Nephron (organoid): ENCODE measurements at regions not wholly inside any gene's neighbourhood (a gene's known extent, or its start where the extent isn't known, plus 50 kb on each side); places are given as distances from the start of the nearest gene placed in this dataset.

Experiments used
- H3K27ac Mint-ChIP-seq, 3 experiments: 2 replicates each; pipeline ENCODE4 v1.8.0; 2020; ENCODE audit warnings: mixed read lengths in 3 of 3, mild to moderate bottlenecking in 2 of 3, moderate library complexity in 1 of 3
- H3K27me3 Mint-ChIP-seq: 2 replicates; pipeline ENCODE4 v1.8.0; 2021; ENCODE audit warnings: low read depth, mild to moderate bottlenecking, moderate library complexity, mixed read lengths
- H3K36me3 Mint-ChIP-seq: 2 replicates; pipeline ENCODE4 v1.8.0; 2020; ENCODE audit warnings: low read depth, mixed read lengths
- H3K4me1 Mint-ChIP-seq: 2 replicates; pipeline ENCODE4 v1.8.0; 2020; ENCODE audit warnings: mixed read lengths
- H3K4me3 Mint-ChIP-seq, 3 experiments: 2 replicates each; pipeline ENCODE4 v1.8.0; 2020; ENCODE audit warnings: mild to moderate bottlenecking in 3 of 3, mixed read lengths in 3 of 3, moderate library complexity in 2 of 3
- H3K9me3 Mint-ChIP-seq: 2 replicates; pipeline ENCODE4 v1.8.0; 2020; ENCODE audit warnings: mixed read lengths
- CTCF ChIP-seq, 3 experiments: fragments of 200-600 bp; sonication (generic); IDR thresholded peaks; one replicate each; pipeline ENCODE4 v1.5.0; 2021; ENCODE audit warnings: antibody characterized with exemption in 3 of 3; ENCODE audit not compliant: unreplicated experiment in 3 of 3

DNA sequence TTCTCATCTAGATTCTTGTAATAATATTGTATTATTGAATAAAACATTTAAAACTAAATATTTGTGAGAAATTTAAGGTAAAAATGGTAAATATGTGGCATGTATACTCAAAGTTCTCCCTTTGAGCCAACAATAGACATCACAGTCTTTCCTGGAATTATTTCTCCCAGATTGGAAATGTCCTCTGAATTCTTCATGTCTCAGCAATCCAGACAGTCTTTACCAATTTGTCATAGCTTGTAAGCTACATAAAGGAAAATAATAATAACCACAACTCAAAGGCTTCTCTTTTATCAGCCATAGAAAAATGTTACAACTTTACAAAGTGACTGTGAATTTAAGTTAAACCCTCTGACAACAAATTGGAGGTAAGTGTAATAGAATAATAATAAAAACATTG lies 784.9 kb downstream of the EPHA4 start:
- Mint-ChIP-seq H3K4me1 (no peaks in the 10 kb centered on the region), H3K9me3 (no peaks in the 10 kb centered on the region)
- no peak for TF ChIP-seq CTCF (IDR thresholded peaks at IDR 0.05; ENCODE audit: unreplicated experiment in 3 of 3)

GRCh38 chr2:220789961-220790360 lies 782.1 kb downstream of the EPHA4 start:
- Mint-ChIP-seq H3K9me3 (no peaks in the 10 kb centered on the region), H3K36me3 (no peaks in the 10 kb centered on the region), H3K27ac (no peak overlapping the region), H3K4me1 (no peaks in the 10 kb centered on the region), H3K27me3 (no peaks in the 10 kb centered on the region), H3K4me3 (no peak overlapping the region)
- no peak for TF ChIP-seq CTCF (IDR thresholded peaks at IDR 0.05; ENCODE audit: unreplicated experiment in 3 of 3)

More for the DNA sequence above, 784.9 kb downstream of the EPHA4 start:
- Mint-ChIP-seq H3K27me3 (no peaks in the 10 kb centered on the region), H3K36me3 (no peaks in the 10 kb centered on the region), H3K27ac (no peak overlapping the region), H3K4me3 (no peak overlapping the region)

DNA sequence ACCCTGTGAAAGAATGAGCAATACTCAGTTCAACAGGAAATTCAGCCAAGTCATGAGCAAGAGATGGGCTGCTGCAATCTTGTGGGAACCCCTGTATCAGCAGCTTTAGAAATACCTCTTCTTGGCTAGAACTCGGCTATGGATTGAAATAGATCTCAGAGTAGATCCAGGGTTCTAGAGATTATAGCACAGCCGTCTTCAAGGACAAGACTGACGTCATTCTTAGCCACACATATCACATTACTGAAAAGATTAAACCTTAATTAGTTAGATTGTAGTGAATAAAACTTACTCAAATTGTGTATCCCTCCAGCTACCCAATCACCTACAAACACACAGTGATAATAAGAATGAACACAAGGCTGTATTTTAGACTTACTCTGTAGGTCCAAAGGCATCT lies 776.4 kb downstream of the EPHA4 start:
- Mint-ChIP-seq H3K27me3 (peaks cover 4% of the 10 kb centered on the region), H3K4me1 (no peaks in the 10 kb centered on the region), H3K27ac (no peak overlapping the region), H3K36me3 (no peaks in the 10 kb centered on the region), H3K4me3 (no peak overlapping the region), H3K9me3 (no peaks in the 10 kb centered on the region)
- no peak for TF ChIP-seq CTCF (IDR thresholded peaks at IDR 0.05; ENCODE audit: unreplicated experiment in 3 of 3)

- Mint-ChIP-seq H3K9me3 (peaks cover 4% of the 10 kb centered on the region), H3K27ac (no peak overlapping the region), H3K4me3 (no peak overlapping the region), H3K27me3 (no peaks in the 10 kb centered on the region), H3K36me3 (no peaks in the 10 kb centered on the region), H3K4me1 (no peaks in the 10 kb centered on the region)
- TF ChIP-seq CTCF (IDR thresholded peaks at IDR 0.05; ENCODE audit: unreplicated experiment in 3 of 3): no peak
Measured at GRCh38 chr2:220811115-220811514, 761.0 kb downstream of the EPHA4 start.

- H3K9me3 Mint-ChIP-seq: peaks cover 7% of the 10 kb centered on the region
Measured at GRCh38 chr2:220811952-220812570, 760.0 kb downstream of the EPHA4 start.

More at GRCh38 chr2:220811952-220812570, 760.0 kb downstream of the EPHA4 start:
- TF ChIP-seq CTCF (IDR thresholded peaks at IDR 0.05; ENCODE audit: unreplicated experiment in 3 of 3): no peak
- Mint-ChIP-seq H3K4me3 (no peak overlapping the region), H3K27me3 (no peaks in the 10 kb centered on the region), H3K36me3 (no peaks in the 10 kb centered on the region), H3K4me1 (no peaks in the 10 kb centered on the region), H3K27ac (no peak overlapping the region)
